ENCODE measurements at regions not wholly inside any gene's neighbourhood (a gene's known extent, or its start where the extent isn't known, plus 50 kb on each side); places are given as distances from the start of the nearest gene placed in this dataset.
"Not testable (repeated sequence)": the region's sequence is repeated elsewhere in the genome, so short reads cannot be mapped to it uniquely, and the experiment has no call there.

DNA sequence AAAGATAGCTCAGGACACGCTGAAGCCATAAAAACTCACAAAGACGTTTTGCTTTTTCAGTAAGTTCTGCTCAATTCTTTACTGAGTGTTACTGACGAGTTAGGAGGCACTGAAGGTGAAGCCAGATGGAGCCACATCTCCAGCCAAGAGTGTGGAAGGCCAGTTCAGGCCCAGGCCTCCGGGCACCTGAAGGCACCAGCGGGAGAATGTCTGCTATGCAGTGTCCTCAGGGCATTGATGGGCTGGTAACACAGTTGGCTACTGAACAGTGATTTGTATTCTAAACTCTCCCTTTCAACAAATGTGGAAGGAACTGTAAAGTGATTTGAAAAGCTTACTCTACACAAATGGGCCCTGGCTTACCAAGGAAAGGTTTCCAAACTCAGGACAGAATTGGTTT is 64.8 kb upstream of the SVIL start:
- no peaks in the 10 kb centered on the region for H3K4me1 ChIP-seq (ENCODE audit: insufficient read depth, low read length)
- BruUV-seq (replicated peaks): no TSS peak
- DNase-seq (no peak), ATAC-seq (no peak)
- intact Hi-C loops (cut with micrococcal nuclease): no loop called here
- H3K27ac ChIP-seq (ENCODE audit: low read length): no peak overlapping the region
- H3K9me2 ChIP-seq (replicated peaks; ENCODE audit: low read length): no peaks in the 10 kb centered on the region
- POLR2A ChIA-PET (ENCODE audit: unreplicated experiment): no interaction called here
- no peak overlapping the region for H3K4me2 ChIP-seq (ENCODE audit: low read length)
- H3K4me3 ChIP-seq (ENCODE audit: low read length): no peak overlapping the region
- H3K27me3 ChIP-seq (ENCODE audit: low read length): no peaks in the 10 kb centered on the region
- no peak overlapping the region for H2AFZ ChIP-seq (ENCODE audit: low read length)
- peaks cover 19% of the 10 kb centered on the region for H3K79me2 ChIP-seq (ENCODE audit: low read length)
- TF ChIP-seq EZH2 (IDR thresholded peaks at IDR 0.05; ENCODE audit: low read length, unreplicated experiment) (no peak), EZH2phosphoT487 (IDR thresholded peaks at IDR 0.05; ENCODE audit: borderline replicate concordance, low read length) (no peak)
- TF ChIP-seq, protein P1, sequence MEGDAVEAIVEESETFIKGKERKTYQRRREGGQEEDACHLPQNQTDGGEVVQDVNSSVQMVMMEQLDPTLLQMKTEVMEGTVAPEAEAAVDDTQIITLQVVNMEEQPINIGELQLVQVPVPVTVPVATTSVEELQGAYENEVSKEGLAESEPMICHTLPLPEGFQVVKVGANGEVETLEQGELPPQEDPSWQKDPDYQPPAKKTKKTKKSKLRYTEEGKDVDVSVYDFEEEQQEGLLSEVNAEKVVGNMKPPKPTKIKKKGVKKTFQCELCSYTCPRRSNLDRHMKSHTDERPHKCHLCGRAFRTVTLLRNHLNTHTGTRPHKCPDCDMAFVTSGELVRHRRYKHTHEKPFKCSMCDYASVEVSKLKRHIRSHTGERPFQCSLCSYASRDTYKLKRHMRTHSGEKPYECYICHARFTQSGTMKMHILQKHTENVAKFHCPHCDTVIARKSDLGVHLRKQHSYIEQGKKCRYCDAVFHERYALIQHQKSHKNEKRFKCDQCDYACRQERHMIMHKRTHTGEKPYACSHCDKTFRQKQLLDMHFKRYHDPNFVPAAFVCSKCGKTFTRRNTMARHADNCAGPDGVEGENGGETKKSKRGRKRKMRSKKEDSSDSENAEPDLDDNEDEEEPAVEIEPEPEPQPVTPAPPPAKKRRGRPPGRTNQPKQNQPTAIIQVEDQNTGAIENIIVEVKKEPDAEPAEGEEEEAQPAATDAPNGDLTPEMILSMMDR (conservative IDR thresholded peaks at IDR 0.05; ENCODE audit: low read depth, low read length): no peak
- H3K36me3 ChIP-seq (ENCODE audit: low read depth, low read length): no peaks in the 10 kb centered on the region
- H3F3A ChIP-seq (ENCODE audit: low read length, unreplicated experiment): no peaks in the 10 kb centered on the region
- no peak overlapping the region for H3K9ac ChIP-seq (ENCODE audit: low read length)
- no peaks in the 10 kb centered on the region; the same call in 1 of the 2 replicates for H4K20me1 ChIP-seq (ENCODE audit: low read length)
- CTCF ChIA-PET: no interaction called here
- no peaks in the 10 kb centered on the region for H3K9me3 ChIP-seq (ENCODE audit: low read length)

DNA sequence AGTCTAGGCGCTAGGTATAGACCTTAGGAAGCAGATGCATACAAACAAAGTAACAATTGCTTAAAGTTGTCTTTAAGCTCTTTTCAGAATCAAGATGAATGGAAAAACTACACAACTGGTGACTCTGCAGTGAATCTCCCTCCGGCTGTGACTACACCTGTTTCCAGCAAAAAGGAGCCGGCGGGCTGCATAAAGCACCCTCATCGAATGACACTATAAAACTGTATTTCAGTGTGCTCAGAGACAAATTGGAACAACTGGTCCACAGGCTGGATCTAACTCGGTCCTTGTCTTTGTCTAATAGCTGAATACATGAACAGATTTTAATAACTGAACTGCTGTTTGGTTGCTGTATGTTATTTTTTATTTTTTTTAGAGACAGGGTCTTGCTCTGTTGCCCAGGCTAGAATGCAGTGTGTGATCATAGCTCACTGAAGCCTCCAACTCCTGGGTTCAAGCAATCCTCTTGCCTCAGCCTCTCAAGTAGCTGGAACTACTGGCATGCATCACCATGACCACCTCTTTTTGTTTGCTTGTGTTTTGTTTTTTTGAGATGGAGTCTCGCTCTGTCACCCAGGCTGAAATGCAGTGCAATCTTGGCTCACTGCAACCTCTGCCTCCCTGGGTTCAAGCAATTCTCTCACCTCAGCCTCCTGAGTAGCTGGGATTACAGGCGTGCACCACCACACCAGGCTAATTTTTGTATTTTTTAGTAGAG is 64.2 kb upstream of the SVIL start:
- ATAC-seq (no peak), DNase-seq (no peak)
- Histone ChIP-seq H3K36me3 (ENCODE audit: low read depth, low read length) (no peaks in the 10 kb centered on the region), H3K4me1 (ENCODE audit: insufficient read depth, low read length) (no peaks in the 10 kb centered on the region), H3K4me2 (ENCODE audit: low read length) (no peak overlapping the region), H3K27ac (ENCODE audit: low read length) (no peak overlapping the region), H3K9ac (ENCODE audit: low read length) (no peak overlapping the region), H4K20me1 (ENCODE audit: low read length) (no peaks in the 10 kb centered on the region; the same call in 1 of the 2 replicates), H3K4me3 (ENCODE audit: low read length) (no peak overlapping the region), H3K27me3 (ENCODE audit: low read length) (no peaks in the 10 kb centered on the region), H2AFZ (ENCODE audit: low read length) (no peak overlapping the region), H3K79me2 (ENCODE audit: low read length) (peaks cover 19% of the 10 kb centered on the region), H3F3A (ENCODE audit: low read length, unreplicated experiment) (no peaks in the 10 kb centered on the region), H3K9me2 (replicated peaks; ENCODE audit: low read length) (no peaks in the 10 kb centered on the region), H3K9me3 (ENCODE audit: low read length) (no peaks in the 10 kb centered on the region)
- BruUV-seq (replicated peaks): no TSS peak
- ChIA-PET CTCF (interaction anchor here (0.5 kb wide), 1 partner anchor 117 kb away, joined by 3 read pairs; no protein-coding TSS in a partner anchor), POLR2A (ENCODE audit: unreplicated experiment) (no interaction called here)
- TF ChIP-seq EZH2 (IDR thresholded peaks at IDR 0.05; ENCODE audit: low read length, unreplicated experiment): no peak
- no peak for TF ChIP-seq EZH2phosphoT487 (IDR thresholded peaks at IDR 0.05; ENCODE audit: borderline replicate concordance, low read length)
- TF ChIP-seq, protein P1 (conservative IDR thresholded peaks at IDR 0.05; ENCODE audit: low read depth, low read length): no peak
- intact Hi-C loops (cut with micrococcal nuclease): no loop called here

DNA sequence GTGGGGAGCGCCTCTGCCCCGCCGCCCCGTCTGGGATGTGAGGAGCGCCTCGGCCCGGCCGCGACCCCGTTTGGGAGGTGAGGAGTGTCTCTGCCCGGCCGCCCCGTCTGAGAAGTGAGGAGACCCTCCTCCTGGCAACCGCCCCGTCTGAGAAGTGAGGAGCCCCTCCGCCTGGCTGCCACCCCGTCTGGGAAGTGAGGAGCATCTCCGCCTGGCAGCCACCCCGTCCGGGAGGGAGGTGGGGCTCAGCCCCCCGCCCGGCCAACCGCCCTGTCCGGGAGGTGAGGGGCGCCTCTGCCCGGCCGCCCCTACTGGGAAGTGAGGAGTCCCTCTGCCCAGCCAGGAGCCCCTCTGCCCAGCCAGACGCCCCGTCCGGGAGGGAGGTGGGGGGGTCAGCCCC is 61.8 kb upstream of the SVIL start:
- H3K36me3 ChIP-seq (ENCODE audit: low read depth, low read length); H3K27ac ChIP-seq (ENCODE audit: low read length); H3K4me1 ChIP-seq (ENCODE audit: insufficient read depth, low read length); H4K20me1 ChIP-seq (ENCODE audit: low read length); CTCF ChIA-PET; H3K9ac ChIP-seq (ENCODE audit: low read length); H3K9me2 ChIP-seq (replicated peaks; ENCODE audit: low read length); H3K9me3 ChIP-seq (ENCODE audit: low read length); H3F3A ChIP-seq (ENCODE audit: low read length, unreplicated experiment); H3K4me2 ChIP-seq (ENCODE audit: low read length); DNase-seq; H3K4me3 ChIP-seq (ENCODE audit: low read length); POLR2A ChIA-PET (ENCODE audit: unreplicated experiment); H2AFZ ChIP-seq (ENCODE audit: low read length); intact Hi-C loops (cut with micrococcal nuclease); ATAC-seq; BruUV-seq (replicated peaks); H3K27me3 ChIP-seq (ENCODE audit: low read length): not testable (repeated sequence)
- H3K79me2 ChIP-seq (ENCODE audit: low read length): peaks cover 21% of the 10 kb centered on the region
